ENCODE measurements at regions not wholly inside any gene's neighbourhood (a gene's known extent, or its start where the extent isn't known, plus 50 kb on each side); places are given as distances from the start of the nearest gene placed in this dataset.

DNA sequence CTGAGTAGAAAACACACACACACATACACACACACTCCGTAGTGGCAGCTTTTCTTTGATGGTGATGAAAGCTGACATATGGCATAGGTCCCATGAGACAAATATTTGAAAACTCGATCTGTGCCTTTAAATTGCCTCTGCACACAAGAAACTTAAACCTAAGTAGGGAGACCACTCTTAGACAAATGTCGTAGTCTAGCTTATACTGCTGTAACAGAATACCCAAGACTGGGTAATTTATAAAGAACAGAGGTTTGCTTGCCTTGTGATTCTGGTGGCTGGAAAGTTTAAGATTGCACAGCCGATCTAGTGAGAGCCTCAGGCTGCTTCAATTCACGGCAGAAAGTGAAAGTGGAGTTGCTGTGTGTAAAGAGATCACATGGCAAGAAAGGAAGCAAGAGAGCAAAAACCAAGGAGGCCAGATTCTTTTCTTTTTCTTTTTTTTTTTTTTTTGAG, 489.4 kb upstream of the SORCS1 start:
- Mint-ChIP-seq H3K4me3 (no peak overlapping the region), H3K4me1 (no peaks in the 10 kb centered on the region), H3K9me3 (peaks cover 28% of the 10 kb centered on the region), H3K27ac (no peak overlapping the region), H3K36me3 (no peaks in the 10 kb centered on the region)
- DNase-seq (ENCODE audit: low spot score in 2 of 2) (no peak), ATAC-seq (no peak)

DNA sequence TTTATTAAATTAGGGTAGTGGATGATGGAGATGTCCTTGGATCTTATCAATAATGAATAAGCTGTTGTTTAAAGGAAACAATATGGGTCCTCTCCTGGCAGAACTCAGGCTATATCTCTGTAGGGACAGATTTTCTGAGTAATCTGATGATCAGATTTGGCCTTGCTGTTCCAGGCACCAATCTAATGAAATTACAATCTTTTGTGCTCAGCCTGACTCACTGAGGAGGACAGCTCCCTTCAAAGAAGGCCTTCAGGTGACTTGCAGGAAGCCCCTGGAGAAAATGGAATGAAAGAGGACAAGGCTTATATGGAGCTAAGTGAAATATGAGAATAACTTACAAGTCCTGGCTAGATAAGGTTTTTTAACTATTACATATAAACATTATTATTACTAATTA, 486.4 kb upstream of the SORCS1 start:
- no peak overlapping the region for H3K4me3 Mint-ChIP-seq
- H3K36me3 Mint-ChIP-seq = no peaks in the 10 kb centered on the region
- ATAC-seq (no peak), DNase-seq (ENCODE audit: low spot score in 2 of 2) (no peak)
- H3K9me3 Mint-ChIP-seq = peaks cover 19% of the 10 kb centered on the region
- H3K4me1 Mint-ChIP-seq = no peaks in the 10 kb centered on the region
- no peak overlapping the region for H3K27ac Mint-ChIP-seq

DNA sequence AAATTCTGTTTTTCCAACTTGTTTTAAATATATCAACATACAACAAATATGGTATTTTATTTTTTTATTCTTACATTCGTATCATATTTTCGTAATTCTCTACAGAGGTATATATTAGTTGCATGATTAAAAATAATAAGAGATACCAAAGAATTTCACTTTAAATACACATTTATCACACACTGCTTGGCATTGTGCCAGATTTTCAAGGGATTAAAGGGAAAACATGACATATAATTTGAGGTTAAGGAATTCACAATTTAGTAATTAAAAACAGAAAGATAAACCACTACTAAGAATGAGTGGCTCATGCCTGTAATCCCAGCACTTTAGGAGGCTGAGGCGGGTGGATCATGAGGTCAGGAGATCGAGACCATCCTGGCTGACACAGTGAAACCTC, 484.7 kb upstream of the SORCS1 start:
- ATAC-seq (no peak), DNase-seq (ENCODE audit: low spot score in 2 of 2) (no peak)
- Mint-ChIP-seq H3K4me3 (no peak overlapping the region), H3K36me3 (no peaks in the 10 kb centered on the region), H3K4me1 (no peaks in the 10 kb centered on the region), H3K27ac (no peak overlapping the region), H3K9me3 (peaks cover 16% of the 10 kb centered on the region)

DNA sequence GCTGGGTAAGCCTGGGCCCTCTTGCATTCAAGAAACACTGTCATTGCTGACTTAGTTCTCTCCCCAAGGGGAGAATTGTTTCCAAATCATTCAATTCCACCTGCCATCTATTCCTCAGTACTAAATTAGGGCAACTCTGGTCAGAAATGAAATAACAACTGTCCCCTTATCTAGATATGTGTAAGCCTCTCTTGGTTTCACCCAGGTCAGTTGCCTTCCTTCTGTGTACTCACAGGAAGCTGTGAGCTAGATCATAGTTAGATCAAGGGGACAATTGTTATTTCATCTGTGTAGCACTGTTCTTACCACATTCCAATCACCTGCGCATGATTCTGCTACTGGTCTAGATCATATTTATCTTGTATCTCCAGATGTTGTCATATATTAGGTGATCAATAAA, 483.0 kb upstream of the SORCS1 start:
- no peaks in the 10 kb centered on the region for H3K4me1 Mint-ChIP-seq
- ATAC-seq (no peak), DNase-seq (ENCODE audit: low spot score in 2 of 2) (no peak)
- peaks cover 23% of the 10 kb centered on the region for H3K9me3 Mint-ChIP-seq
- no peak overlapping the region for H3K27ac Mint-ChIP-seq
- H3K36me3 Mint-ChIP-seq = no peaks in the 10 kb centered on the region
- no peak overlapping the region for H3K4me3 Mint-ChIP-seq

DNA sequence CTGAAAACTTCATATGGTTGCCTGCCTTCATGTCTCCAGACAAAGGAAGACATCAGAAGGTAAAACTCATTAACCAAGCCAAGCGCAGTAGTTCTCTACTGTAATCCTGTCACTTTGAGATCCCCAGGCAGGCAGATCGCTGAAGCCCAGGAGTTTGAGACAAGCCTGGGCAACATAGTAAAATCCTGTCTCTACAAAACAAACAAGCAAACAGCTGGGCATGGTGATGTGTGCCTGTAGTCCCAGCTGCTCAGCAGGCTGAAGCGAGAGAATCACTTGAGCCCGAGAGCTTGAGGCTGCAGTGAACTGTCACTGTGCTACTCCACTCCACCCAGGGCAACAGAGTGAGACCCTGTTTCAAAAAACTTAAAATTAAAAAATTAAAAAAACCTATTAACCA, 467.4 kb upstream of the SORCS1 start:
- Mint-ChIP-seq H3K36me3 (no peaks in the 10 kb centered on the region), H3K4me3 (no peak overlapping the region), H3K9me3 (peaks cover 11% of the 10 kb centered on the region), H3K27ac (no peak overlapping the region), H3K4me1 (no peaks in the 10 kb centered on the region)
- ATAC-seq (no peak), DNase-seq (ENCODE audit: low spot score in 2 of 2) (no peak)

DNA sequence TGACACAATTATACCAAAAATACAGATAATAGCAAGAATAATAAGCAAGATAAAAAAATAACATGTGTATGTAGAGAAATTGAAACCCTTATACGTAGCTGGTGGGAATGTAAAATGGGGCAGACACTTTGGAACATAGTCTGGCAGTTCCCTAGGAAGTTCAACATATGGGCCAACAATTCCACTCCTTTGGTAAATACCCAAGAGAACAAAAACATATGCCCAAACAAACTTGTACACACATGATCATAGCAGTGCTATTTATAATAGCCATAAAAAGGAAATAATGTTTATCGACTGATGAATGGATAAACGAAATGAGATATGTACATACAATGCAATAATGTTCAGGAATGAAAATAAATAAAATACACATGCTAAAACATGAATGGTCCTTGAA, 462.4 kb upstream of the SORCS1 start:
- ATAC-seq = no peak
- DNase-seq (ENCODE audit: low spot score in 2 of 2) = no peak
- Mint-ChIP-seq H3K36me3 (no peaks in the 10 kb centered on the region), H3K4me3 (no peak overlapping the region), H3K9me3 (peaks cover 16% of the 10 kb centered on the region), H3K27ac (no peak overlapping the region), H3K4me1 (no peaks in the 10 kb centered on the region)

DNA sequence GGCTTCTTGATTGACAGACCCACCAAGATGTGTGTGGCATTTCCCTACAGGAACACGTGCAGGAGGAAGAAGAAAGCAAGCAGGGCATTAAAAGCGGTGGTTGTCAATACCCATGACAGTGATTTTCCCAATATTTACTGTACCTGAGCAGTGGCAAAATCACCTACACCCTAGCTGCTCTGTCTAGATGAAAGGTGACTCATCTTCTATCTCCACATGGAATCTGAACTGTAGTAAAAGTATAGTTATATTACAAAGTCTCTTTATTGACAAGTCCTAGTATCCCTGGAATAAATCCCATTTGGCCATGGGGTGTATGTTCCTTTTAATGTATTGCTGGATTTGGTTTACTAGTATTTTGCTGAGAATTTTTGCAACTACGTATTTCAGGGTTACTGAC, 458.8 kb upstream of the SORCS1 start:
- H3K4me3 Mint-ChIP-seq = no peak overlapping the region
- DNase-seq (ENCODE audit: low spot score in 2 of 2) (no peak), ATAC-seq (no peak)
- H3K27ac Mint-ChIP-seq = no peak overlapping the region
- no peaks in the 10 kb centered on the region for H3K4me1 Mint-ChIP-seq
- peaks cover 23% of the 10 kb centered on the region for H3K9me3 Mint-ChIP-seq
- no peaks in the 10 kb centered on the region for H3K36me3 Mint-ChIP-seq

DNA sequence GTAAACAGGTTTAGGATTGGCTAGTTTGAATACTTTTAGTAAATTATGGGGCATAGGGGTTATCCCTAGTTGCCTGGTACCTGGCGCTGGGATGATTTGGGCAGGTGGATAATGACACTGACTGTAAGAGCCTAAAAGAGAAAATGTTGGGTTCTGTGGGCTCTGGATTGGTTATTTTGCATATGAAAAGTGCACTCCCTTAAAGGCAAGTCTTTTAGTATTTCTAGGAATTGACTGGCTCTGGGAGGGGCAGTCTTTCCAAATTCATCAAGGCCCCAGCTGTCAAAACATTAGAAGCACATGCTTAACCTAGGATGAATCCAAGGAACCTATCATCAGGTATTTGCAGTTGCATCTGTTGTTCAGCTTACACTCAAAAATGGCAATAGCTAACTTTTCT, 454.6 kb upstream of the SORCS1 start:
- DNase-seq (ENCODE audit: low spot score in 2 of 2) (no peak), ATAC-seq (no peak)
- H3K4me1 Mint-ChIP-seq = no peaks in the 10 kb centered on the region
- no peak overlapping the region for H3K4me3 Mint-ChIP-seq
- no peak overlapping the region for H3K27ac Mint-ChIP-seq
- peaks cover 17% of the 10 kb centered on the region for H3K9me3 Mint-ChIP-seq
- H3K36me3 Mint-ChIP-seq = no peaks in the 10 kb centered on the region

DNA sequence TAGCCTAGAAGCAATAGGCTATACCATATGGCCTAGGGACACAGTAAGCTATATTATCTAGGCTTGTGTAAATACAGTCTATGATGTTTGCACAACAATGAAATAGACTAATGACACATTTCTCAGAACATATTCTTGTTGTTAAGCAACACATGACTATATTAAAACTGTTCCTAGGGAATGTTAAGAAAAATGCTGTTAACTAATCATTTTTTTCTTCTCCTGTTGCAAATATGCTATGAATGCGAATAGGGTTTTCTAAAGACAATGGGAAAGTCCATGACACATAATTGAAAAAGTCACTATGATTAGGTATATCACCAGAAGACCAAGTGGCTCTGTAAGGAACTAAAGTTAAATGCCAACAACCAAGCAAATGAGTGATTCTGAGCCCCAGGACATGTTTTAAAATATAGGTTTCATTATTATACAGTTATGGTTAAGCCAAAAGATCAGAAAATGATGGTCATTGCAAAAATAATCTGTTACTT, 454.0 kb upstream of the SORCS1 start:
- Mint-ChIP-seq H3K4me3 (no peak overlapping the region), H3K27ac (no peak overlapping the region), H3K9me3 (peaks cover 15% of the 10 kb centered on the region), H3K4me1 (no peaks in the 10 kb centered on the region), H3K36me3 (no peaks in the 10 kb centered on the region)
- no peak for DNase-seq (ENCODE audit: low spot score in 2 of 2)
- ATAC-seq = no peak

DNA sequence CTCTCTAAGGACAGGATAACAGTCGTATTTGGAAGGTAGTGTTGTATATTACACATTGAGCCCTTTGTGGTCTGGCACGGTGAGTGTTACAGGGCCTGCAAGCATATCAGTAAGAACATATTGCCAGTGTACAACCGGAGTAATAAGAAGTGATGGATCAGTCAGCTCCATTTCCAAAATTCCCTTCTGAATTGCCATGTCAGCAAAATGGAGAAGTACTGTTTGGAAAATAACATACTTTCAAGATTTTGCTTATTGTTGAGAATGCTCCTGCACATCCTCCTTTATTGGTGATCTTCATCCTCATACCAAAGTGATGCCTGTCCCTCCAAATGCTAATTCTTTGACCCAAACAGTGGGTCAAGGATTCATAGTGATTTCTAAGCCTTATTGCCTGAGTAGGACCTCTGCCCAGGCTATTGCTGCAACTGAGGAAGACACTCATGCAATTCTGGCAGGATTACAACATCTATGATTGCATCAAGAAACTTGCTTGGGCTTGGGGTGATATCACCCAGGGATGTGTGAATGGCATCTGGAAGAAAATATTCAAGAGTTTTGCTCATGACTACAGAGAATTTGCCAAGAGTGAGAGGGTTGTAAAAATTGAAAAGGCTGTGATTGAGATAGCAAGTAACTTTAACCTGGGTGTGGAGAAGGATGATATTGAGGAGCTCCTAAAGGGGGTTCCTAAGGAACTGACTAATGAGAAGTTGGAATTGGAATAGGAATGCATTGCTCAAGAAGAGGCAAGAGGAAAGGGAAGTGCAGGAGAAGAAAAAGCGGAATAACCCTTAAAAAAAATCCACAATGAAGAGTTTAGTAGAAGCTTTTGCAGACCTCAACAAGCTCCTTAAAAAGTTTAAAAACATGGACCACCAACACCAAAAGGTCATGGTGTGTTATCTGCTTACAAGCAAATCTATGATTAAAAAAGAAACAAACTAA, 452.2 kb upstream of the SORCS1 start:
- ATAC-seq = no peak

DNA sequence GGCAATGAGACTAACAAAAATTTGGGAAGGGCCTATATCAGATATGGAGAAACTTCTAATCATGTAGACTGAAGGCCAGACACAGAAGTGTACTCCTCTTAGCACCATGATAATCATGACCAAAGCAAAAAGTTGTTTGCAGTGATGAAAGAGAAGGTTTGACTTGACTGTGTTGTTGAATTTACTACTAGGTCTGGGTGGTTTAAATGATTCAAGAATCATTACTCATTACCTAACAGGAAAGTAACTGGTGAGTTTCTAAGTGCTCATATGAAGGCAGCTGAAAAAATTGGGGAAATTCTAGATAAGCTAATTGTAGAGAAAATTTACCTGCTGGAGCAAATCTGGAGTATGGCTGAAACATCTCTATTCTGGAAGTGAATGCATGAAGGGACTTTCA, 451.5 kb upstream of the SORCS1 start:
- Mint-ChIP-seq H3K4me1 (no peaks in the 10 kb centered on the region), H3K36me3 (no peaks in the 10 kb centered on the region), H3K27ac (no peak overlapping the region), H3K4me3 (no peak overlapping the region), H3K9me3 (peaks cover 21% of the 10 kb centered on the region)
- no peak for DNase-seq (ENCODE audit: low spot score in 2 of 2)
- ATAC-seq = no peak

More for the DNA sequence above, 452.2 kb upstream of the SORCS1 start:
- Mint-ChIP-seq H3K36me3 (no peaks in the 10 kb centered on the region), H3K4me1 (no peaks in the 10 kb centered on the region), H3K4me3 (no peak overlapping the region), H3K9me3 (peaks cover 21% of the 10 kb centered on the region), H3K27ac (no peak overlapping the region)
- no peak for DNase-seq (ENCODE audit: low spot score in 2 of 2)

DNA sequence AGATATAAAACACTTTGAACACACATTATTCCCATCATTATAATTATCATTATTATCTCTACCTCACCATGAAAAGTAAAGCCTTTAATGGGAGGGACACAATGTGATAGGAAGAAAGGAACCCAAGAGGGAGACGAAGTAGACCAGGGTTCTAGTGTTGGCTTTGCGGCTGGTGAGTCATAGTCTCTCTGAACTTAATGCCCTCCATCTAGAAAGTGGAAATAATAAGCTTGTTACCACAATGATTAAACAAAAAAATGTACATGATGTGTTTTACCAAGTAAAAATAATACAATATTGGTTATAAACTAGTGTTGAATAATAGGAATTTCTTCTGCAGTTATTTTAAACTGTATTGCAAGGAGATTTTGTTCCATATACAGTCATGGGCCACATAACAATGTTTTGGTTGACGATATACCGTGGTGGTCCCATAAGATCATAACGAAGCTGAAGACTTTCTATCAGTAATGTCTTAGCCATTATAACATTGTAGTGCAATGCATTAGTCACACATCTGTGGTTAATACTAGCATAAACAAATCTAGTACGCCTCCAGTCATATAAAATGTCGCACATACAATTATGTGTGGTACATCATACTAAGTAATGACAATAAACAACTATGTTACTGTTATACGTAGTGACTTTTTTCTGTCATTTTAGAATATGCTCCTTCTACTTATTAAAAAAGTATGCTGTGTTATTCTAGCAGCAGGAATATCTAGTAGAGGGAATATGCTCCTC, 450.6 kb upstream of the SORCS1 start:
- DNase-seq (ENCODE audit: low spot score in 2 of 2) (no peak), ATAC-seq (no peak)
- Mint-ChIP-seq H3K4me1 (no peaks in the 10 kb centered on the region), H3K27ac (no peak overlapping the region), H3K4me3 (no peak overlapping the region), H3K9me3 (peaks cover 18% of the 10 kb centered on the region), H3K36me3 (no peaks in the 10 kb centered on the region)

DNA sequence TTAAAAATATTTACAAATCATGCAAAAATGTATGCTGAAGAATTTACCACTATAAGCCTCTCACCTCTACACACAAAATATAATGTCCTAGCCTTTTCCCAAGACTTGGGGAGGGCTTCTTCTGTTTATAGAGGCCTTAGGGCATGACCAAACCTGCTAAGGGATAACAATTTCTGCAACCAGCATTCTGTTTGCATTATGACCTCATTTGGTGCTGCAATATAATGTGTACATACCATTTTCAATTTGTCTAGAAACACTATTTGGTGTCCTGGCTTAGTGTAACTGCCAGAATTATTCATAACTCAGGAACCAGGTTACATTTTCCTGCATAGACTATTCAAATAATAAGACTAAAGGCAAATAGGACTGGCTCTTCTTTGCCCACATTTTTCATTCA, 446.6 kb upstream of the SORCS1 start:
- no peak overlapping the region for H3K27ac Mint-ChIP-seq
- ATAC-seq (no peak), DNase-seq (ENCODE audit: low spot score in 2 of 2) (no peak)
- H3K4me3 Mint-ChIP-seq = no peak overlapping the region
- H3K9me3 Mint-ChIP-seq = peaks cover 13% of the 10 kb centered on the region
- H3K4me1 Mint-ChIP-seq = no peaks in the 10 kb centered on the region
- H3K36me3 Mint-ChIP-seq = no peaks in the 10 kb centered on the region

DNA sequence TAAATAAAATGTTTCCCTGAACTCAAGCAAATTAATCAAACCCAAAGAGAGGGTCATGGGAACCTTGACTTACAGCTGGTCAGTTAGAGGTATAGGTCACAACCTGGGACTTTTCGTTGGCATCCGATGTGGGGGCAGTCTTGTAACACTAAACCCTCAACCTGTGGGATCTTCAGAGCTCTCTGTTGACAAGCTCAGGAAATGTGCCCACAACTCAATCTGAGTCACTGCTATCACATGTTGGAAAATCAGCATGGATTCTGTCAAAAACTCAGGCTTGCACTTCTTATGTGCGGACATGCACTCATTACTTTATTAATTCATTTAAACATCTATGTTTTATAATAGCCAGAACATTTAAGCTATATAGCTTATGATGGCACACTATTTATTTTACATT, 424.6 kb upstream of the SORCS1 start:
- no peaks in the 10 kb centered on the region for H3K36me3 Mint-ChIP-seq
- H3K27ac Mint-ChIP-seq = no peak overlapping the region
- H3K4me1 Mint-ChIP-seq = no peaks in the 10 kb centered on the region
- DNase-seq (ENCODE audit: low spot score in 2 of 2) (no peak), ATAC-seq (no peak)
- H3K4me3 Mint-ChIP-seq = no peak overlapping the region
- peaks cover 27% of the 10 kb centered on the region for H3K9me3 Mint-ChIP-seq

DNA sequence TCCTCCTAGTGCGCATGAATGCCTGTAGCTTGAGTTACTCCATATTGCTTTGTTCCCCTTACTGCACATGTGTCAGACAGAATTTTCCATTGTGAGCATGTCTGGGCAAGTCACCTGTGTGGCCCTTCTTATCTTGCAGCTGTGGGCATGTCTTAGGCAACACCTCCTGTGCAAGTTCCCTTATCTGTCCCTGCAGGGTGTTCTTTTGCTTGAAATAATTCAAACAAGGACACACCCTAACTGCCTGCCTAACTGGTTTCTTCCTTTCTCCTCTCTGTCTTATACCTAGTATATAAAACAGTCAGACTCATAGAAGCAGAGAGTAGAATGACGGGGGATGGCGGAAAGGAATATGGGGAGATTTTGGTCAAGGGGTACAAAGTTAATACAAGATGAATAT, 421.1 kb upstream of the SORCS1 start:
- DNase-seq (ENCODE audit: low spot score in 2 of 2) = no peak
- H3K36me3 Mint-ChIP-seq = no peaks in the 10 kb centered on the region
- peaks cover 19% of the 10 kb centered on the region for H3K9me3 Mint-ChIP-seq
- no peak overlapping the region for H3K27ac Mint-ChIP-seq
- no peaks in the 10 kb centered on the region for H3K4me1 Mint-ChIP-seq
- H3K4me3 Mint-ChIP-seq = no peak overlapping the region
- no peak for ATAC-seq

DNA sequence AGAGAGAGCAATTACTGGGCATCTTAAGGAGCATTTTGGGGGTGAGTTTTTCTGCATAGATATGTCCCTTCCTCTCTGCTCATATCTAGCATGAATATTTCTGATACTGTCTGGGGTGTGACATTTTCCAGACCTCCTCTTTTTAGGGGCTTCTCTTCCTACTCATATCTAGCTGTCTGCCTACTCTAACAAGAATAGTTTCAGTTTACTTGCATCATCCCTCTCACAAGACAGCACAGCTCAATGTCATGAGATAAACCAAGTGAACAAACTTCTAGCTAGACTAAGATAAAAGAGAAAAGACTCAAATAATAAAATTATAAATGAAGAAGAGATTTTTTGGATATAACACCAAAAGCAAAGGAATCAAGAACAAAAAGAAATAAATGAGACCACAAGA, 419.5 kb upstream of the SORCS1 start:
- no peak for DNase-seq (ENCODE audit: low spot score in 2 of 2)
- H3K27ac Mint-ChIP-seq = no peak overlapping the region

More for the DNA sequence above, 419.5 kb upstream of the SORCS1 start:
- Mint-ChIP-seq H3K36me3 (no peaks in the 10 kb centered on the region), H3K9me3 (peaks cover 21% of the 10 kb centered on the region), H3K4me1 (no peaks in the 10 kb centered on the region), H3K4me3 (no peak overlapping the region)
- ATAC-seq = no peak

Measured in stimulated activated effector memory CD8-positive, alpha-beta T cell treated with anti-CD3 and anti-CD28 coated beads, Interleukin-12 subunit alpha, Interleukin-12 subunit beta, amount 100 ng/mL, for 72 hours (primary cell).